GM23338 (cell line): ENCODE measurements at regions not wholly inside any gene's neighbourhood (a gene's known extent, or its start where the extent isn't known, plus 50 kb on each side); places are given as distances from the start of the nearest gene placed in this dataset.

Source experiments
- ATAC-seq: fragments of 200-7000 bp; cut with Tn5 transposase; 3 replicates; pipeline ENCODE4 v1.9.1; 2020
- DNase-seq: peaks from one replicate; pipeline ENCODE4 v3.0.0-alpha.2; 2015; ENCODE audit warnings: low spot score
- H2AFZ ChIP-seq: fragments of 200-600 bp; sonication (generic); 2 replicates; pipeline ENCODE4 v1.8.0; 2016; ENCODE audit warnings: antibody characterized with exemption, mild to moderate bottlenecking, moderate library complexity
- H3F3A ChIP-seq: fragments of 200-600 bp; sonication (generic); replicated peaks from 2 replicates; pipeline ENCODE4 v1.8.0; 2017; ENCODE audit warnings: antibody characterized with exemption, mixed run types, low read depth
- H3K27ac ChIP-seq: fragments of 200-600 bp; sonication (generic); 2 replicates; pipeline ENCODE4 v1.6.1; 2016; ENCODE audit warnings: low read depth
- H3K27me3 ChIP-seq: fragments of 200-600 bp; sonication (generic); 2 replicates; pipeline ENCODE4 v1.8.0; 2016; ENCODE audit warnings: mild to moderate bottlenecking, mixed run types, moderate library complexity; ENCODE audit not compliant: insufficient read depth
- H3K36me3 ChIP-seq: fragments of 200-600 bp; sonication (generic); 2 replicates; pipeline ENCODE4 v1.8.0; 2016; ENCODE audit warnings: mild to moderate bottlenecking; ENCODE audit not compliant: insufficient read depth
- H3K4me1 ChIP-seq: fragments of 200-600 bp; sonication (generic); 2 replicates; pipeline ENCODE4 v1.8.0; 2016; ENCODE audit warnings: mild to moderate bottlenecking, moderate library complexity; ENCODE audit not compliant: insufficient read depth
- H3K4me2 ChIP-seq: fragments of 200-600 bp; sonication (generic); 2 replicates; pipeline ENCODE4 v1.7.1; 2017; ENCODE audit warnings: mixed run types
- H3K4me3 ChIP-seq: fragments of 200-600 bp; sonication (generic); 2 replicates; pipeline ENCODE4 v1.6.1; 2016; ENCODE audit warnings: mixed run types
- H3K79me2 ChIP-seq: fragments of 200-600 bp; sonication (generic); replicated peaks from 2 replicates; pipeline ENCODE4 v1.8.0; 2017; ENCODE audit warnings: mild to moderate bottlenecking; ENCODE audit not compliant: insufficient read depth
- H3K9me2 ChIP-seq: fragments of 200-600 bp; sonication (generic); 2 replicates; pipeline ENCODE4 v1.8.0; 2017; ENCODE audit not compliant: insufficient read depth
- H4K20me1 ChIP-seq: fragments of 200-600 bp; sonication (generic); replicated peaks from 2 replicates; pipeline ENCODE4 v1.8.0; 2017; ENCODE audit warnings: mild to moderate bottlenecking; ENCODE audit not compliant: insufficient read depth
- H3K27ac Mint-ChIP-seq: 2 replicates; pipeline ENCODE4 v1.8.0; 2020; ENCODE audit warnings: inconsistent platforms, mild to moderate bottlenecking, moderate library complexity, mixed read lengths
- H3K27me3 Mint-ChIP-seq: 3 replicates; pipeline ENCODE4 v1.8.0; 2022; ENCODE audit warnings: low read depth, mild to moderate bottlenecking, moderate library complexity, mixed read lengths, inconsistent platforms; ENCODE audit not compliant: insufficient read depth, poor library complexity
- H3K36me3 Mint-ChIP-seq: 3 replicates; pipeline ENCODE4 v1.8.0; 2021; ENCODE audit warnings: low read depth, mild to moderate bottlenecking, inconsistent platforms, moderate library complexity, mixed read lengths
- H3K4me1 Mint-ChIP-seq: 3 replicates; pipeline ENCODE4 v1.8.0; 2020; ENCODE audit warnings: mild to moderate bottlenecking, inconsistent platforms, mixed read lengths
- H3K4me3 Mint-ChIP-seq: 3 replicates; pipeline ENCODE4 v1.8.0; 2021; ENCODE audit warnings: moderate library complexity, mild to moderate bottlenecking, inconsistent platforms, mixed read lengths
- H3K9me3 Mint-ChIP-seq: 3 replicates; pipeline ENCODE4 v1.8.0; 2020; ENCODE audit warnings: moderate library complexity, mild to moderate bottlenecking, inconsistent platforms, mixed read lengths
- JUNB ChIP-seq: IDR thresholded peaks from one replicate; pipeline ENCODE4 v1.6.1; 2016; ENCODE audit warnings: antibody characterized with exemption; ENCODE audit not compliant: unreplicated experiment
- ZNF331 ChIP-seq: fragments of 250-450 bp; sonication (Bioruptor Pico); IDR thresholded peaks from 2 replicates; pipeline ENCODE4 v1.5.0; 2020; ENCODE audit warnings: low read depth, mild to moderate bottlenecking, moderate library complexity
- TF ChIP-seq, protein P1 (sequence below), 2 experiments: fragments of 200-600 bp in 1 of 2; sonication (generic) in 1 of 2; conservative IDR thresholded peaks; 2 replicates each; pipeline versions ENCODE4 v1.5.1 to v1.6.1; 2016 to 2017; ENCODE audit warnings: antibody characterized with exemption in 2 of 2, low read depth in 2 of 2, mild to moderate bottlenecking in 2 of 2, moderate library complexity in 1 of 2
- TF ChIP-seq, protein P2 (sequence below): IDR thresholded peaks from one replicate; pipeline ENCODE4 v1.6.1; 2018; ENCODE audit warnings: antibody characterized with exemption; ENCODE audit not compliant: unreplicated experiment

DNA sequence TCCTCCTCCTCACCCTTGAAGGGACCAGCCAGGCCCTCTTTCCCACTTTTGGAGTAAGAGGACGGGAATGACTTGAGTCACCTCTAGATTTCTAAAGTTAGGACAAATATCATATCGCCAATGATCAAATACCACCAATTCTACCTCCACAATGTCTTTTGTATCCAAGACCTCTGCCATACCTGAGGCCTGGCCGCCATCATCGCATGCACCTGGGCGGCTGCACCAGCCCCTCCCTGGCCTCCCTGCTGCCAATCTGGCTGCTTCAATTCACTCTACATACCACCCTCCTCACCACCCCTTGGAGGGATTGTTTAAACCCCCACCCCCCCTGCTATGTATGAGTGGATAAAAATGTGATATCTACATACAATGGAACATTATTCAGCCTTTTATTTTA, 75.0 kb upstream of the RALY start:
- H3K27ac ChIP-seq, result no peak overlapping the region
- no peaks in the 10 kb centered on the region; the same call in 2 of the 3 replicates for H3K9me3 Mint-ChIP-seq
- no peaks in the 10 kb centered on the region for H3K79me2 ChIP-seq
- H3K4me1 Mint-ChIP-seq, result peaks cover 8% of the 10 kb centered on the region; the same call in 1 of the 3 replicates
- no peaks in the 10 kb centered on the region for H3K36me3 Mint-ChIP-seq
- no peak for DNase-seq
- no peaks in the 10 kb centered on the region for H3K27me3 ChIP-seq
- H3K4me1 ChIP-seq, result no peaks in the 10 kb centered on the region
- H3K4me3 ChIP-seq, result no peak overlapping the region
- H3K27ac Mint-ChIP-seq, result no peak overlapping the region
- H3K27me3 Mint-ChIP-seq, result peaks cover 6% of the 10 kb centered on the region
- no peaks in the 10 kb centered on the region for H4K20me1 ChIP-seq
- H2AFZ ChIP-seq, result no peak overlapping the region
- no peaks in the 10 kb centered on the region for H3F3A ChIP-seq
- H3K9me2 ChIP-seq, result no peaks in the 10 kb centered on the region
- no peak for ATAC-seq
- H3K4me3 Mint-ChIP-seq, result no peak overlapping the region
- no peaks in the 10 kb centered on the region for H3K36me3 ChIP-seq
- H3K4me2 ChIP-seq, result no peak overlapping the region
- TF ChIP-seq, protein P1, sequence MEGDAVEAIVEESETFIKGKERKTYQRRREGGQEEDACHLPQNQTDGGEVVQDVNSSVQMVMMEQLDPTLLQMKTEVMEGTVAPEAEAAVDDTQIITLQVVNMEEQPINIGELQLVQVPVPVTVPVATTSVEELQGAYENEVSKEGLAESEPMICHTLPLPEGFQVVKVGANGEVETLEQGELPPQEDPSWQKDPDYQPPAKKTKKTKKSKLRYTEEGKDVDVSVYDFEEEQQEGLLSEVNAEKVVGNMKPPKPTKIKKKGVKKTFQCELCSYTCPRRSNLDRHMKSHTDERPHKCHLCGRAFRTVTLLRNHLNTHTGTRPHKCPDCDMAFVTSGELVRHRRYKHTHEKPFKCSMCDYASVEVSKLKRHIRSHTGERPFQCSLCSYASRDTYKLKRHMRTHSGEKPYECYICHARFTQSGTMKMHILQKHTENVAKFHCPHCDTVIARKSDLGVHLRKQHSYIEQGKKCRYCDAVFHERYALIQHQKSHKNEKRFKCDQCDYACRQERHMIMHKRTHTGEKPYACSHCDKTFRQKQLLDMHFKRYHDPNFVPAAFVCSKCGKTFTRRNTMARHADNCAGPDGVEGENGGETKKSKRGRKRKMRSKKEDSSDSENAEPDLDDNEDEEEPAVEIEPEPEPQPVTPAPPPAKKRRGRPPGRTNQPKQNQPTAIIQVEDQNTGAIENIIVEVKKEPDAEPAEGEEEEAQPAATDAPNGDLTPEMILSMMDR (conservative IDR thresholded peaks at IDR 0.05; ENCODE audit: low read depth in 2 of 2), result no peak

DNA sequence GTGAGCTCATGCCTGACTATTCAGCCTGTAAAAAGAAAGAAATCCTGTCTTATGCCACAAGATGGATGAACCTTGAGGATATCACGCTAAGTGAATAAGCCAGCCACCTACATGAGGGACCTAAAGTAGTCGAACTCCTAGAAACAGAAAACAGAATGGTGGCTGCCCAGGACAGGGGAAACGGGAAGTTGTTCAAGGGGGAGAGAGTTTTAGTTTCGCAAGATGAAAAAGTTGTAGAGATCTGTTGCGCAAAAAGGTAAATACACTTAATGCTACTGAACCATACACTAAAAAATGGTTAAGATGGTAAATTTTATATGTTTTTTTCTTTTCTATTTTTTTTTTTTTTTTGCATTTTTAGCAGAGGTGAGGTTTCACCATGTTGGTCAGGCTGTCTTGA, 74.1 kb upstream of the RALY start:
- H3F3A ChIP-seq, result no peaks in the 10 kb centered on the region
- H3K9me3 Mint-ChIP-seq, result no peaks in the 10 kb centered on the region; the same call in 2 of the 3 replicates
- no peak for ATAC-seq

More for the DNA sequence above, 74.1 kb upstream of the RALY start:
- Histone ChIP-seq H3K79me2 (no peaks in the 10 kb centered on the region), H3K27ac (no peak overlapping the region), H3K36me3 (no peaks in the 10 kb centered on the region), H3K27me3 (no peaks in the 10 kb centered on the region), H3K4me1 (no peaks in the 10 kb centered on the region), H2AFZ (no peak overlapping the region), H3K4me2 (no peak overlapping the region), H3K9me2 (no peaks in the 10 kb centered on the region), H3K4me3 (no peak overlapping the region), H4K20me1 (no peaks in the 10 kb centered on the region)
- Mint-ChIP-seq H3K4me3 (no peak overlapping the region), H3K36me3 (no peaks in the 10 kb centered on the region), H3K27ac (no peak overlapping the region), H3K27me3 (peaks cover 6% of the 10 kb centered on the region), H3K4me1 (peaks cover 8% of the 10 kb centered on the region; the same call in 1 of the 3 replicates)
- DNase-seq, result no peak
- TF ChIP-seq ZNF331 (CRISPR knock-in tag) (no peak), JUNB (no peak)
- TF ChIP-seq, protein P1 (conservative IDR thresholded peaks at IDR 0.05; ENCODE audit: low read depth in 2 of 2), result no peak
- TF ChIP-seq, protein P2, sequence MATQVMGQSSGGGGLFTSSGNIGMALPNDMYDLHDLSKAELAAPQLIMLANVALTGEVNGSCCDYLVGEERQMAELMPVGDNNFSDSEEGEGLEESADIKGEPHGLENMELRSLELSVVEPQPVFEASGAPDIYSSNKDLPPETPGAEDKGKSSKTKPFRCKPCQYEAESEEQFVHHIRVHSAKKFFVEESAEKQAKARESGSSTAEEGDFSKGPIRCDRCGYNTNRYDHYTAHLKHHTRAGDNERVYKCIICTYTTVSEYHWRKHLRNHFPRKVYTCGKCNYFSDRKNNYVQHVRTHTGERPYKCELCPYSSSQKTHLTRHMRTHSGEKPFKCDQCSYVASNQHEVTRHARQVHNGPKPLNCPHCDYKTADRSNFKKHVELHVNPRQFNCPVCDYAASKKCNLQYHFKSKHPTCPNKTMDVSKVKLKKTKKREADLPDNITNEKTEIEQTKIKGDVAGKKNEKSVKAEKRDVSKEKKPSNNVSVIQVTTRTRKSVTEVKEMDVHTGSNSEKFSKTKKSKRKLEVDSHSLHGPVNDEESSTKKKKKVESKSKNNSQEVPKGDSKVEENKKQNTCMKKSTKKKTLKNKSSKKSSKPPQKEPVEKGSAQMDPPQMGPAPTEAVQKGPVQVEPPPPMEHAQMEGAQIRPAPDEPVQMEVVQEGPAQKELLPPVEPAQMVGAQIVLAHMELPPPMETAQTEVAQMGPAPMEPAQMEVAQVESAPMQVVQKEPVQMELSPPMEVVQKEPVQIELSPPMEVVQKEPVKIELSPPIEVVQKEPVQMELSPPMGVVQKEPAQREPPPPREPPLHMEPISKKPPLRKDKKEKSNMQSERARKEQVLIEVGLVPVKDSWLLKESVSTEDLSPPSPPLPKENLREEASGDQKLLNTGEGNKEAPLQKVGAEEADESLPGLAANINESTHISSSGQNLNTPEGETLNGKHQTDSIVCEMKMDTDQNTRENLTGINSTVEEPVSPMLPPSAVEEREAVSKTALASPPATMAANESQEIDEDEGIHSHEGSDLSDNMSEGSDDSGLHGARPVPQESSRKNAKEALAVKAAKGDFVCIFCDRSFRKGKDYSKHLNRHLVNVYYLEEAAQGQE, result no peak
